GM23248 (cell line): ENCODE measurements at regions not wholly inside any gene's neighbourhood (a gene's known extent, or its start where the extent isn't known, plus 50 kb on each side); places are given as distances from the start of the nearest gene placed in this dataset.

Experiments used
- EZH2 ChIP-seq: fragments of 200-600 bp; sonication (generic); IDR thresholded peaks from 2 replicates; pipeline ENCODE4 v1.6.1; 2018; ENCODE audit warnings: antibody characterized with exemption, mild to moderate bottlenecking; ENCODE audit not compliant: insufficient read depth, poor library complexity, severe bottlenecking
- EZH2phosphoT487 ChIP-seq: fragments of 200-600 bp; sonication (generic); IDR thresholded peaks from 2 replicates; pipeline ENCODE4 v1.6.1; 2018; ENCODE audit warnings: antibody characterized with exemption, moderate library complexity, mild to moderate bottlenecking, low read depth; ENCODE audit not compliant: insufficient read depth

- no peak for TF ChIP-seq EZH2phosphoT487
- no peak for TF ChIP-seq EZH2
Measured at GRCh38 chr11:46215208-46215931, 62.1 kb upstream of the CREB3L1 start.
